Stimulated activated CD8-positive, alpha-beta memory T cell treated with anti-CD3 and anti-CD28 coated beads, Interleukin-4, amount 100 ng/mL, for 4 hours (primary cell): ENCODE measurements at regions not wholly inside any gene's neighbourhood (a gene's known extent, or its start where the extent isn't known, plus 50 kb on each side); places are given as distances from the start of the nearest gene placed in this dataset.
"Not testable (repeated sequence)": the region's sequence is repeated elsewhere in the genome, so short reads cannot be mapped to it uniquely, and the experiment has no call there.

Source experiments
- DNase-seq, 2 donors: peaks; one replicate each; pipeline ENCODE4 v3.0.0-alpha.2; 2020; ENCODE audit warnings: low read depth in 2 of 2, low spot score in 1 of 2

DNA sequence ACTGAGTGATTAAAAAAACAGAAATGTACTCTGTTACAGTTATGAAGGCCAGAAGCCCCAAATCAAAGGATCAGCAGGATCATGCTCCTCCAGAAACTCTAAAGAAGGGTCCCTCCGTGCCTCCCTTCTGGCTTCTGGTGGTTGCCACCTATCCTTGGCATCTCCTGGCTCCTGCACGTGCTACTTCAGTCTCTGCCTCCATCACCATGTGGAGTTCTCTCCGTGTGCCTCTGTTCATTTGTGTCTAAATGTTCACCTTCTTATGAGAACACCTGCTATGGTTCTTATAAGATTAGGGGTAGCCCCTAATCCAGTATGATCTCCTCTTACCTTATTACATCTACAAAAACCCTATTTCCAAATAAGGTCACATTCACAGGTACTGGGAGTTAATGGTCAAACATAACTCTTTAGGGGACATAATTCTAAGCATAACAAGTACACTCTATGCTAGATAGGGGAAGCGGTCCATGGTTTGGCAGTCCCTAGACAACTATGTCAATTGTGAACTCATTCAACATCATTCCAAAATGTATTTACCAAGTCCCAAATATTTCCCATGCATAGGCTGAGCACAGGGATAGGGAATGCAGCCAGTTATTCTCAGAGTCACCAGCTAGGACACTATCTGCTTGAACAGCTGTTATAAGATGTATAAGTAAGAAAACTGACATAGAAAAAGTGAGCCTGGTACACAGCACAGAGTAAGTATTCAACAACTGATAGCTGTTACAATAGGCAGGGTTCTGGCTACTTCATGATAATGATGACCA is 295.5 kb upstream of the BOD1L1 start:
- no peak for DNase-seq

- not testable (repeated sequence) for DNase-seq
Measured at GRCh38 chr4:13924900-13925299, 297.4 kb upstream of the BOD1L1 start.

- DNase-seq, result no peak
Measured at GRCh38 chr4:13928214-13928613, 300.7 kb upstream of the BOD1L1 start.

DNA sequence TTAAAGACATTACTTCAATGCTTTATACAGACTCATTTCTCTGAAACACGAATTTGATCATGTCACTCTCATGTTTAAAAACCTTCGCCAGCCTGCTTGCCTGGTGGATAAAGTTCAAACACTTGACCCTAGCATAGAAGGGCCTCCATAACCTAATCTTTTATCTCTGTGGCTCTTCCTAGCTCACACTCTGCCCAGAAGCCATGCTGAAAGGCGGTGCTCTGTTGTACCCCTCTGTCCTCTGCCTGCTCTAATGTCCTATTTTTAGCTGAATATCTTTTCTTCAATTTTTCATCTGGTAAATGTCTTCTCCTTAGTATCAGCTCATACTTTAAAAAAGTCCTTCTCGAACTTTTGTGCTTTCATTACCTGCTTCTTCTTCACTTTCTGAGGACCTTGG is 302.6 kb upstream of the BOD1L1 start:
- no peak for DNase-seq

GRCh38 chr4:13933191-13933590 is 305.7 kb upstream of the BOD1L1 start:
- DNase-seq, result no peak

- DNase-seq, result no peak
Measured at GRCh38 chr4:13938299-13938698, 310.8 kb upstream of the BOD1L1 start.

- no peak for DNase-seq
Measured at GRCh38 chr4:13940921-13941320, 313.4 kb upstream of the BOD1L1 start.

DNA sequence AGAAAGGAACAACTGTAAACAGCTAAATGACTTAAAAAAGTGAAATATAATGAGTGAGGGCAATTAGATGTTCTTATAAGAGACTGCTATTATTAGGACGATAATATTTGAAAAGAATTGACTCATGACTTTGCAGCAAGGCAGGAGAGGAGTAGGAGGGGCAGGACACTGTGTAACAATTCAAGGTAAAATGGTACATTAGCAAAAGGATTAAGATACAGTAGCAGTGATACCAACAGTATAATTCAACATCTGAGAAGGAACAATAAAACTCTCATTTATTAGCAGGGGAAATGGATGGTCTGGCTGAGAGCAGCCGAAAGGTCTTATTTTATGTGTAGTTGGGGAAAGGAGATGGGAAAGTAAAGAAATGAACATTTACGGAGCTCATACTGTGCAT is 315.5 kb upstream of the BOD1L1 start:
- no peak for DNase-seq

GRCh38 chr4:13944095-13944511 is 316.6 kb upstream of the BOD1L1 start:
- DNase-seq, result no peak

GRCh38 chr4:13947921-13948320 is 320.4 kb upstream of the BOD1L1 start:
- DNase-seq, result no peak

DNA sequence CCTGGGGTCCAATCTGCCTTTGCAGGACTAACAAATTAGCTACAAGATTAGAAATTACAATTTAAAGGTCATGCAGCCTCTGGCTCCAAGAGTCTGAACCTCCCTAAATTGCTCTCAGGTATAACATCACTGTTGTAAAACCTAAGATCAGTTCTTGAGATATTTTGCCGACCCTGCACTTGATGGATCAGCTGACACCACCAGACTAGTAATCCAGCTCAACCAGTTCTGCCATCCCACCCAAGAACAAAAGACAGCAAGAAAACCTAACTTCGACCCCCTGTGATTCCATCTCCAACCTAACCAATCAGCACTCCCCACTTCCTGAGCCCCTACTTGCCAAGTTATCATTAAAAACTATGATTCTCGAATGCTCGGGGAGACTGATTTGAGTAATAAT is 323.0 kb upstream of the BOD1L1 start:
- DNase-seq, result no peak

DNA sequence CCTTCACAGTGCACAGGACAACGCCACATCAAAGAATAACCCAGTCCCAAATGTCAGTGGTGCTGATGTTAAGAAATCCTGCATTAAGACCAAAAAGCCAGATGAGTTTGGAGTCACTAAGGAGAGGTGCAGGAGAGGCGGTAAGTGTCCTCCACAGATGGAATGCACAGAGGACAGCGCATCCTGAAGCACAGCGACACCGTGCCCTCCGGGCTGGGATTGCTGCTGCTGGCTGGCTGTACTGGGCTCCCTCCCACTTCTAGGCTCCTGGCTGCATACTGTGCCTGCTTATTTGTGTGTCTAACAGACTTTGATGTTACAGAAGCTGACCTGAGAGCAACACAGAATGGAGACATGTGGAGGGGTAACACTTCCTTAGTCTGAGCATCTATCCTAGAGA is 325.6 kb upstream of the BOD1L1 start:
- DNase-seq, result no peak

DNA sequence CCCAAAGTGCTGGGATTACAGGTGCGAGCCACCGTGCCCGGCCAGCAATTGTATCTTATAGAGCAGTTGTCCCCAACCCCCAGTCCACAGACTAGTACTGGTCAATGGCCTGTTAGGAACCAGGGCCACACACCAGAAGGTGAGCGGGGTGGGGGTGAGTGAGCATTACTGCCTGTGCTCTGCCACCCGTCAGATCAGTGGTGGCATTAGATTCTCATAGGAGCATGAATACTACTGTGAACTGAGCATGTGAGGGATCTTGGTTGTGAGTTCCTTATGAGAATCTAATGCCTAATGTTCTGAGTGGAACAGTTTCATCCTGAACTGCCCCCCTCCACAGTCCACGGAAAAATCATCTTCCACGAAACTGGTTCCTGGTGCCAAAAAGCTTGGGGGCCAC is 328.0 kb upstream of the BOD1L1 start:
- no peak for DNase-seq

GRCh38 chr4:13956947-13957346 is 329.4 kb upstream of the BOD1L1 start:
- no peak for DNase-seq

- DNase-seq, result no peak
Measured at GRCh38 chr4:13957871-13958270, 330.3 kb upstream of the BOD1L1 start.

GRCh38 chr4:13963601-13964000 is 336.1 kb upstream of the BOD1L1 start:
- no peak for DNase-seq

DNA sequence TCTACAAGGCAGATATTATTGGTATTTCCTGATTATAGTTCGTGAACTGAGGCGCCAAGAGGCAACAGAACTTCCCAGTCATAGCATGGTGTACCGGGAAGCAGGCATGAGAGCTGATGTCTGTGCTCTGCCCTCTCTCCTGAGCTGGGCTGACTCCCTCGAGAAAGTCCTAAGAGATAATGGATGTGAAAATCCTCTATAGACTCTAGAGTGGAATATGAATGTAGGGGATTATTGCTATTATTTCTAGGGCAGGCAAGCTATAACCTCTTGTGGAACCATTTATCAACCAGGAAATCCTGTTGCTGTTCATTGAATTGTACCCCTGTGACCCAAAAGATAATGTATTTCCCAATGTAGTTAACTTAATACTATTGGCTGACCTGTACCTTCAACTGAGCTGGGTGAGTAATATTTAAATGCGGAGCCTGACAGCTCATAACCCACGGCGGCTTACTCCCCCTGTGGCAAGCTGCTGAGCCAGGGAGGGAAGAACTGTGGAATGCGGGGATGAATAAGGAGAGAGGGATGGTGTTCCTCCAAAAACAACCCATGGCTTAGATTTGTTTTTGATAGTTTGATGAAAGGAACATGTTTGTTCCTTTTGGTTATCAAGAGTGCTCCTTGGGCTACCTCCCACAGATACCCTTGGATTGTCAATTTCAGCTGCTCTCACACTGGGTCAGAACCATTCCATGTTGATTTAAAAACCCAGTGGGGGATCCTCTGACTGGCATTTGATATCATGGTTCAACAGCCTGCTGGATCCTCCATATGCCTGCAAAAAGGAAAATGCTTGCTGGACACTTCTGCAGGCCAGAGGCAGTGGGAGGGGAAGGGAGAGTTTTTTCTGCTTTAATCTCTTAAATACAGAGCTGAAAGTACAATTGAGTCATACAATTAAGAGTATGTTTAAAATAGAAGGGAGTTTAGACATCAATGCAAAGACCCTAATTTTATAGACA is 339.0 kb upstream of the BOD1L1 start:
- no peak for DNase-seq

- DNase-seq, result no peak
Measured at GRCh38 chr4:13968723-13969122, 341.2 kb upstream of the BOD1L1 start.

GRCh38 chr4:13970349-13970748 is 342.8 kb upstream of the BOD1L1 start:
- no peak for DNase-seq

DNA sequence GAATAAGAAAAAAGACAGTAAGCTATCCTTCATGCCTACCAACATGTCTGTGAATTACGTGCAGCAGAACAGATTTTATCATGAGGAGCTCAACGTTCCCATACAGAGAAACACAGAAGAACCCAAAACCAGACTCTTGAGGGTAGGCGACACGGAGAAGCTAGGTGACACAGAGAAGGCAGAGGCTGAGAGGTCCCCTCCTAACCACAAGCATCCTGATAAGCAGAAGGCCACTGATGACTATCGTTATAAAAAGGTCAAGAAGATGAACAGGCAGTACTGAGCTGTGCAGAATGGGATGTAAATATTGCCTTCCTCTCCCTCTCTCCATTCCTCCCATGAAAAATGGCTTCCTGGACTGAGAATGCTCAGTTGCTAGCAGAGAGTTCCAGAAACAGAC is 350.2 kb upstream of the BOD1L1 start:
- DNase-seq, result no peak

- DNase-seq, result no peak
Measured at GRCh38 chr4:13980317-13981310, 353.1 kb upstream of the BOD1L1 start.
